Fibroblast of villous mesenchyme (primary cell): ENCODE measurements at regions not wholly inside any gene's neighbourhood (a gene's known extent, or its start where the extent isn't known, plus 50 kb on each side); places are given as distances from the start of the nearest gene placed in this dataset.

ENCODE experiments used
- DNase-seq: peaks from one replicate; pipeline ENCODE4 v3.0.0-alpha.2; 2010; ENCODE audit warnings: low read depth
- H3K4me3 ChIP-seq: 2 replicates; pipeline ENCODE4 v1.5.1; 2011; ENCODE audit warnings: low read depth, mild to moderate bottlenecking, low read length
- CTCF ChIP-seq: IDR thresholded peaks from 2 replicates; pipeline ENCODE4 v1.5.1; 2012; ENCODE audit warnings: low read depth, mild to moderate bottlenecking, low read length; ENCODE audit not compliant: insufficient read depth

- TF ChIP-seq CTCF: no peak
These were observed 170.6 kb upstream of the EPHA3 start for GRCh38 chr3:88936831-88937230.

DNA sequence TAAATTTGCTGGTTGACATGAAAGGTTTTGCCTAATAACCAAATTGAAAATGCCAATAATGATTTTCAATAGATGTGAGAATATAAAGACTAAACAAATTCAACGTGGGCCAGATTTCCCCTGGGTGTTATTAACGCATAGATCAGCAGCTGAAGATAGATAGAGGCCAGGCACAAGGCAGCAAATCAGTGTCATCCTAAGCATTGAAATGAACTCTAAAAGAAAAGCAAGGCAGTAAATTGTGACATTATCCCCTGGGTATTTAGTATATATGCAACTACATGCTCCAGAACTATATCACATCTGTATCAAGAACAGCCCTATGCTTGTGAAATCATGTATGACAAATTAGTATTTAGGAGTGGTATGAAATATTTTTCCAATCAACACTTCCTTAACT lies 167.1 kb upstream of the EPHA3 start:
- no peak for TF ChIP-seq CTCF
- no peak for DNase-seq
- H3K4me3 ChIP-seq: no peak overlapping the region

More at GRCh38 chr3:88936831-88937230, 170.6 kb upstream of the EPHA3 start:
- no peak for DNase-seq
- H3K4me3 ChIP-seq: no peak overlapping the region

DNA sequence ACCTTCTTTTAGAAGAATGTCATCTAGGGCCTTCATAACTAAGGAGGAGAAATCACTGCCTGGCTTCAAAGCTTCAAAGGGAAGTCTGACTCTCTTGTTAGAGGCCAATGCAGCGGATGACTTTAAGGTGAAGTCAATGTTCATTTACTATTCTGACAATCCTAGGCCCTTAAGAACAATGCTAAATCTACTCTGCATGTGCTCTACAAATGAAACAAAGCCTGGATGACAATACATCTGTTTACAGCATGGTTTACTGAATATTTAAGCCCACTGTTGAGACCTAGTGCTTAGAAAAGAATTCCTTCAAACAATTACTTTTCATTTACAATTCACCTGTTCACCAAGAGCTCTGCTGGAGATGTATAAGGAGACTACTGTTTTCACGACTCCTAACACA lies 160.4 kb upstream of the EPHA3 start:
- TF ChIP-seq CTCF: no peak
- no peak overlapping the region for H3K4me3 ChIP-seq
- DNase-seq: no peak

DNA sequence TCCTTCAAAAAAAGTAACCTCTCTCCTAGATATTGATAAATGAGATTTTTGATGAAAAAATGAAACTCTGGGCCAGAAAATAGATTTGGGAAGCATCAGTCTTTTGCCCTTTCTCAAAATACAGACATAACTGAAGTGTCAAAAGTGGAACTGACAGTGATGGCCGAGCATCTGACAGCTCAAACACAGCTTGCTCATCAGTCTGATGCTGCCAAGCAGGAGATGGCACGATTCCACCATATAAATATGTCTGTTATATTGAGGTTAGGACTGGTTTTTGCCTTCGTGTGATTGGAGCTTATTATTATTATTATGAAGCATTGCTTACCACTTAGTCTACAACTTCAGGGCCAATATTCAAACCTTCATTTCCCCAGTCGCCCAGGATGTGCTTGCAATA lies 152.6 kb upstream of the EPHA3 start:
- TF ChIP-seq CTCF: no peak
- H3K4me3 ChIP-seq: no peak overlapping the region
- no peak for DNase-seq

DNA sequence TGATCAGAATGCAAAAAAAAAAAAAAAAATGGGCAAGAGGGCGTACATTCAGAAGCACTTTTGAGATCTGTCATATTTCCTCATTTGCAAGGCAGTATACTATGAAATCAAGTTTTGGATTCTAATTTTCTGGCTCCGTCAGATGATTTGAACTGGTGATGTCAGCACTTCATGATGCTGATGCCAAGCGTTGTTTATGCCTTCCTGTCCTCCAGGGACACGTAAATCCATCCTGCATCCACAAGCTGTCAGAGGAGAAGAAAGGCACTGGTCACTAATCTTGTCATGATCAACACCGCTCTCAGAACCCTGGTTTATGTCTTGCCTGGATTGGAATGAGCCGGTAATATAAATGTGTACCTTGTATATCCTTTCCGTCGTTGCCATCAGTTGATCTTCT lies 152.1 kb upstream of the EPHA3 start:
- no peak overlapping the region for H3K4me3 ChIP-seq
- no peak for TF ChIP-seq CTCF
- DNase-seq: no peak

GRCh38 chr3:88957711-88958439 lies 149.5 kb upstream of the EPHA3 start:
- TF ChIP-seq CTCF: no peak
- DNase-seq: peak; percentile 53
- no peak overlapping the region for H3K4me3 ChIP-seq

GRCh38 chr3:88960019-88960418 lies 147.4 kb upstream of the EPHA3 start:
- no peak overlapping the region for H3K4me3 ChIP-seq
- no peak for DNase-seq
- no peak for TF ChIP-seq CTCF
